Trophoblast cell (in vitro differentiated cells and primary cell): ENCODE measurements at regions not wholly inside any gene's neighbourhood (a gene's known extent, or its start where the extent isn't known, plus 50 kb on each side); places are given as distances from the start of the nearest gene placed in this dataset.

Experiments used
- DNase-seq, 2 donors: peaks; one replicate each; pipeline ENCODE4 v3.0.0-alpha.2; 2016
- H2AFZ ChIP-seq: 2 replicates; pipeline ENCODE4 v1.6.1; 2013; ENCODE audit warnings: low read length, moderate library complexity, mild to moderate bottlenecking; ENCODE audit not compliant: insufficient read depth, poor library complexity
- H2AK5ac ChIP-seq: 2 replicates; pipeline ENCODE4 v1.6.1; 2013; ENCODE audit warnings: mild to moderate bottlenecking, low read length
- H2BK120ac ChIP-seq: 2 replicates; pipeline ENCODE4 v1.6.1; 2013; ENCODE audit warnings: low read length, mild to moderate bottlenecking, moderate library complexity; ENCODE audit not compliant: insufficient read depth, poor library complexity
- H2BK12ac ChIP-seq: 2 replicates; pipeline ENCODE4 v1.6.1; 2013; ENCODE audit warnings: mild to moderate bottlenecking, low read length, moderate library complexity
- H2BK5ac ChIP-seq: 2 replicates; pipeline ENCODE4 v1.6.1; 2013; ENCODE audit warnings: low read length, low read depth, moderate library complexity, mild to moderate bottlenecking; ENCODE audit not compliant: poor library complexity
- H3K14ac ChIP-seq: 2 replicates; pipeline ENCODE4 v1.6.1; 2013; ENCODE audit warnings: mild to moderate bottlenecking, low read length
- H3K18ac ChIP-seq: 2 replicates; pipeline ENCODE4 v1.6.1; 2013; ENCODE audit warnings: mild to moderate bottlenecking, low read length
- H3K23ac ChIP-seq: 2 replicates; pipeline ENCODE4 v1.6.1; 2013; ENCODE audit warnings: low read length
- H3K27ac ChIP-seq: 2 replicates; pipeline ENCODE4 v1.5.1; 2013; ENCODE audit warnings: low read depth, mild to moderate bottlenecking, inconsistent platforms, low read length, moderate library complexity
- H3K27me3 ChIP-seq: 2 replicates; pipeline ENCODE4 v1.6.1; 2013; ENCODE audit warnings: inconsistent platforms, mild to moderate bottlenecking, low read length, moderate library complexity; ENCODE audit not compliant: insufficient read depth
- H3K36me3 ChIP-seq, 2 experiments: 1 replicate in 1 of 2; 2 replicates in 1 of 2; pipeline ENCODE4 v1.6.1; 2013; ENCODE audit warnings: low read length in 2 of 2, mild to moderate bottlenecking in 2 of 2, moderate library complexity in 1 of 2; ENCODE audit not compliant: insufficient read depth in 2 of 2, control insufficient read depth in 1 of 2
- H3K4ac ChIP-seq: 2 replicates; pipeline ENCODE4 v1.6.1; 2013; ENCODE audit warnings: low read depth, mild to moderate bottlenecking, low read length, moderate library complexity
- H3K4me1 ChIP-seq, 2 experiments: 1 replicate in 1 of 2; 2 replicates in 1 of 2; pipeline ENCODE4 v1.6.1; 2013; ENCODE audit warnings: low read length in 2 of 2, mild to moderate bottlenecking in 2 of 2, moderate library complexity in 1 of 2; ENCODE audit not compliant: insufficient read depth in 2 of 2, control insufficient read depth in 1 of 2
- H3K4me2 ChIP-seq: 2 replicates; pipeline ENCODE4 v1.6.1; 2013; ENCODE audit warnings: inconsistent platforms, mild to moderate bottlenecking, low read length, moderate library complexity
- H3K4me3 ChIP-seq: 2 replicates; pipeline ENCODE4 v1.5.1; 2013; ENCODE audit warnings: mild to moderate bottlenecking, low read depth, low read length, inconsistent platforms
- H3K79me1 ChIP-seq: one replicate; pipeline ENCODE4 v1.6.1; 2013; ENCODE audit warnings: low read length
- H3K79me2 ChIP-seq: 2 replicates; pipeline ENCODE4 v1.6.1; 2013; ENCODE audit warnings: low read length, mild to moderate bottlenecking; ENCODE audit not compliant: control insufficient read depth, insufficient read depth, poor library complexity
- H3K9ac ChIP-seq: 2 replicates; pipeline ENCODE4 v1.6.1; 2013; ENCODE audit warnings: mild to moderate bottlenecking, low read length
- H3K9me3 ChIP-seq: 2 replicates; pipeline ENCODE4 v1.6.1; 2013; ENCODE audit warnings: low read depth, mild to moderate bottlenecking, control low read depth, inconsistent platforms, low read length; ENCODE audit not compliant: insufficient read depth
- H4K12ac ChIP-seq: 2 replicates; pipeline ENCODE4 v1.6.1; 2013; ENCODE audit warnings: low read depth, mild to moderate bottlenecking, low read length, moderate library complexity
- H4K8ac ChIP-seq: 2 replicates; pipeline ENCODE4 v1.6.1; 2013; ENCODE audit warnings: low read depth, mild to moderate bottlenecking, low read length, moderate library complexity
- H4K91ac ChIP-seq: one replicate; pipeline ENCODE4 v1.6.1; 2013; ENCODE audit warnings: low read depth, mild to moderate bottlenecking, low read length, moderate library complexity
- WGBS: extraction: QIAGEN DNeasy Blood & Tissue Kit; methylation state at CpG from one replicate; pipeline ENCODE4 v1.1.7; 2013; ENCODE audit warnings: missing lambda C conversion rate; ENCODE audit not compliant: insufficient read length, insufficient coverage; ENCODE audit errors: extremely low coverage; 5-methylcytosine and 5-hydroxymethylcytosine counted together

DNA sequence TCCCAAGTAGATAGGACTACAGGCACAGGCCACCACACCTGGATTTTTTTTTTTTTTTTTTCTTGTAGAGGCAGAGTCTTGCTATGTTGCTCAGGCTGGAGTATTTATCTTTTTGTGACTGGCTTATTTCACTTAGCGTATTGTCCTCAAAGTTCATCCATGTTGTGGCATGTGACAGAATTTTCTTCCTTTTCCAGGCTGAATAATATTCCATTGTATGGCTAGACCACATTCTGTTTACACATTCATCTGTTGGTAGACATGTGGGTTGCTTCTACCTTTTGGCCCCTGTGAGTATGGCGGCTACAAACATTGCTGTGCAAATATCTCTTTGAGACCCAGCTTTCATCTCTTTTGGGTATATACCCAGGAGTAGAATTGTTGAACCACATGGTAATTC is 160.2 kb upstream of the SMAD3 start:
- no peak overlapping the region for H2AFZ ChIP-seq
- peaks cover 3% of the 10 kb centered on the region in 2 experiments for H3K4me1 ChIP-seq
- H3K36me3 ChIP-seq, result no peaks in the 10 kb centered on the region
- H3K27ac ChIP-seq, result no peak overlapping the region
- H2BK5ac ChIP-seq, result no peak overlapping the region
- H3K14ac ChIP-seq, result no peak overlapping the region
- no peak overlapping the region for H3K4me2 ChIP-seq
- H4K12ac ChIP-seq, result no peak overlapping the region
- H2BK12ac ChIP-seq, result no peak overlapping the region
- no peaks in the 10 kb centered on the region for H3K79me2 ChIP-seq
- no peak overlapping the region for H3K4me3 ChIP-seq
- no peak overlapping the region for H3K4ac ChIP-seq
- no peaks in the 10 kb centered on the region for H3K9me3 ChIP-seq
- H2AK5ac ChIP-seq, result no peak overlapping the region
- no peak overlapping the region for H3K9ac ChIP-seq
- H2BK120ac ChIP-seq, result no peak overlapping the region
- no peak overlapping the region for H4K8ac ChIP-seq
- H3K18ac ChIP-seq, result no peak overlapping the region
- H4K91ac ChIP-seq, result no peak overlapping the region
- no peak overlapping the region for H3K23ac ChIP-seq
- peaks cover 8% of the 10 kb centered on the region for H3K79me1 ChIP-seq
- WGBS, result no CpG with 5 or more reads among the region's 2 CpGs
- DNase-seq, result no peak
- H3K27me3 ChIP-seq, result no peaks in the 10 kb centered on the region

DNA sequence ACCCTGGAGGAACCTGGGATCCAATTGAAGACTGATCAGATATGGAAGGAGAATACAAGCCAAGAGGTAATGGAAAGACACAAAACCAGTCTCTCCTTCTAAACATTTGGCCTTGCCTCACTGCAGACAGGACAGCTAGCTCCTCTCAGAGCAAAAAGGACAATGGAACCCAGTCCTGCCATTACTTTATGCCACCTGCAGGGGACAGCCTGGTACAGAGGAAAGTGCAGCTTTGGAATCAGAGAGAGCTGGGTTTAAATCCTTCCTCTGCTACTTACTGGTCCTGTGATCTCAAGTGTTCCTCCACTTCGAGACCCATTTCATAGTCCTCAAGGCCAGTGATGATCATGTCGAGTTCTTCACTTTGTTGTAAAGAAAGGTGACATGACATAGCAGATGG is 159.4 kb upstream of the SMAD3 start:
- Histone ChIP-seq H3K9me3 (no peaks in the 10 kb centered on the region), H3K27me3 (no peaks in the 10 kb centered on the region), H3K79me2 (no peaks in the 10 kb centered on the region), H3K79me1 (peaks cover 4% of the 10 kb centered on the region), H3K36me3 (no peaks in the 10 kb centered on the region), H3K4me3 (no peak overlapping the region), H2AK5ac (no peak overlapping the region), H2BK5ac (no peak overlapping the region), H3K4me2 (no peak overlapping the region), H2BK12ac (no peak overlapping the region), H3K27ac (no peak overlapping the region), H3K4me1 (peaks cover 2 to 3% of the 10 kb centered on the region in 2 experiments), H3K23ac (no peak overlapping the region), H2BK120ac (no peak overlapping the region), H3K4ac (no peak overlapping the region), H3K18ac (no peak overlapping the region), H2AFZ (no peak overlapping the region), H4K12ac (no peak overlapping the region), H4K91ac (no peak overlapping the region), H4K8ac (no peak overlapping the region), H3K14ac (no peak overlapping the region), H3K9ac (no peak overlapping the region)
- WGBS, result no CpG with 5 or more reads among the region's 2 CpGs
- peak in 1 of 2 donors; percentile 28 for DNase-seq

DNA sequence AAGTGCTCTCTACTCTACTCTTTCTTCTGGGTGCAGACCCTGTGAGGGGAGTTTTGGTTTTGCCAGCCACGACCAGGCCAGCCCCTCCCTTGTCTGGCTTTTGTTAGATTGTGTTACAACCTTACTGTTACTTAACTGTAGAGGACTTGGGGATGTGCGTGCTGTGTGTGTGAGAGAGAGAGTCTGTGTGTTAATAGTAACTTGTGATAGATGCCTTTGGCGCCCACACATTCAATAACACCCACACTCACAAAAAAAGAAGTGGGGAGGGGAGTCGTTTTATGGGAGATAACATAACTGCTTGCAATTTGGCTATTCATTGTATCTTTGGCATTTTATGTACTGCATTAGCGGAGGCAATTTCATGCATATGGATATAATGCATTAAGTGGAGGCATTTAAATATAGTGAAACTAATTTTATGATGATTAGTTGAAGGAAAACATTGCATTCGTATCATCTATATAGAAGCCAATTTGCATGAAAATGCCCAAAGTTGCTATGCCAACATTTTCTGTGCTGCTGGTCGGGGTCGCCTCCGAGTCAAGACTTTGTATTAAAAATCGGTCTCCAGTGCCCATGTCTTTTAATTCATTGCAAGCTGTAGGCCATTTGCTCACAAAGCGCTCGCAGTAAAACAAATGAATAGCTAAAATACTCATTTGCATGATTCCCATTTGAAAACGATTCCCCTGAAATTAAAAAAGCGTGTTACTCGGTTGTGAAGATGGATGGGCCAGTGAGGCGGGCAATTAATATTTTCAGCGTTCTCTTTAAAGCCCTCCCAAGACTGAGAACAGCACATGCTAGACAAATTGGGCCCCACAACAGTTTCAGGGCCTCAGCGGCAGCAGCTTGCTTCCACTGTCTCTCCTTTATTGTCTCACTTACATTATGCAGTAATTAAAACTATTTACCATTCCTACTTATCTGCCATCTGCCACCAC is 158.5 kb upstream of the SMAD3 start:
- no peak overlapping the region for H3K9ac ChIP-seq
- no peak overlapping the region for H4K12ac ChIP-seq
- no peaks in the 10 kb centered on the region for H3K36me3 ChIP-seq
- H2AFZ ChIP-seq, result no peak overlapping the region
- H3K23ac ChIP-seq, result no peak overlapping the region
- no peak overlapping the region for H2BK12ac ChIP-seq
- no peak overlapping the region for H4K91ac ChIP-seq
- no peaks in the 10 kb centered on the region for H3K4me1 ChIP-seq
- H4K8ac ChIP-seq, result no peak overlapping the region
- no peak overlapping the region for H2BK120ac ChIP-seq
- no peak overlapping the region for H3K18ac ChIP-seq
- no CpG with 5 or more reads among the region's 18 CpGs for WGBS
- no peak overlapping the region for H3K27ac ChIP-seq
- H3K4me2 ChIP-seq, result no peak overlapping the region
- no peak overlapping the region for H3K4me3 ChIP-seq
- no peak for DNase-seq
- no peak overlapping the region for H3K4ac ChIP-seq
- no peaks in the 10 kb centered on the region for H3K79me2 ChIP-seq
- no peak overlapping the region for H2BK5ac ChIP-seq
- no peaks in the 10 kb centered on the region for H3K27me3 ChIP-seq
- no peaks in the 10 kb centered on the region for H3K79me1 ChIP-seq
- H3K9me3 ChIP-seq, result no peaks in the 10 kb centered on the region
- H2AK5ac ChIP-seq, result no peak overlapping the region
- no peak overlapping the region for H3K14ac ChIP-seq

DNA sequence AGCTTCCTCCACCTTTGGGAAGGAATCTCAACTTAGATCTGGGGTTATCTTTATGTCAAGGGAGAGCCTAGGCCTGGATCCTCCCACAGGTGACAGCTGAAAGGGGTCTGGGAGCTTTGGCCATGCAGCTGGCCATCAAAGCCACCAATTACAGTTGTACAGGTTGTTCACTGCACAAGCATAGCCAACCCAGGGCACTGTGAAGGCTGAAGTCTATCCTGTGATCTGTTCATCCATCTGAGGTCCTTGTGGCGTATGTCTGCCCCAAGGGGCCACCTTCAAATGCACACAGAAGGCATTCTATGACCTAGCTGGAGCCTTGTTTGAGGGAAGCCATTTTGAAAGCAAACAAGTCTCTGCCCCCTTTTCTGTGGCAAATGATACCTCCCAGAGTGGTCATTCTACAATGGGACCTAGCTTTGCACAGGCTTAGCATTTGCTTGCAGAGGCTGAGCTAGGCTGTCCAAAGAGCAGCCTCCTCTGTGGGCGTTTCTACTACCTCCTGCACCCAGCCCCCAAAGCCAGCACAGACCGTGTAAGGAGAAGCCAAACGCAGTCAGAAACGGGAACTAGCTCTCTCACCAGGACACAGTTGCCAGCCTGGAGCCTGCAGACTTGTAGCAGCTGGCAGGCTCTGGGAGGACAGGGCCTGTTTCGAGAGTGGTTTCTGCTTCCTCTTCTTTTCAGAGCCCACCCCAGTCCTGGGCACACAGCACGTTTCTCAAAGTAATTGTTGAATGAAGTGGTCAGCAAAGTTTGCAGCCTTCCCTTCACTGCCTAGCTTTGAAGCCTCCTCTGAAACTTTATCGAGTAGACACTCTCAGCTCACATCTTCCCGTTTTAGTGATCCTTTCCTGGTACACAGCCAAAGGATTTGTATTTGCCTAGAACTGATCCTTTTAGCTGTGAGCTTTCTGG is 157.3 kb upstream of the SMAD3 start:
- Histone ChIP-seq H3K14ac (no peak overlapping the region), H3K18ac (no peak overlapping the region), H4K12ac (no peak overlapping the region), H3K9ac (no peak overlapping the region), H2BK120ac (no peak overlapping the region), H3K9me3 (no peaks in the 10 kb centered on the region), H3K4ac (no peak overlapping the region), H3K27me3 (no peaks in the 10 kb centered on the region), H4K8ac (no peak overlapping the region), H2BK12ac (no peak overlapping the region), H3K79me2 (no peaks in the 10 kb centered on the region), H3K79me1 (no peaks in the 10 kb centered on the region), H3K4me2 (no peak overlapping the region), H4K91ac (no peak overlapping the region), H3K27ac (no peak overlapping the region), H3K4me1 (no peaks in the 10 kb centered on the region), H3K4me3 (no peak overlapping the region), H2BK5ac (no peak overlapping the region), H3K23ac (no peak overlapping the region), H2AFZ (no peak overlapping the region), H2AK5ac (no peak overlapping the region), H3K36me3 (no peaks in the 10 kb centered on the region)
- WGBS, result no CpG with 5 or more reads among the region's 9 CpGs
- no peak for DNase-seq
